ENCODE measurements at regions not wholly inside any gene's neighbourhood (a gene's known extent, or its start where the extent isn't known, plus 50 kb on each side); places are given as distances from the start of the nearest gene placed in this dataset.

- intact Hi-C loops (cut with micrococcal nuclease; ENCODE audit: unreplicated experiment): no loop called here
- DNase-seq (ENCODE audit: low spot score): no peak
- BruUV-seq (replicated peaks): no TSS peak
- no peak overlapping the region for H3K4me3 ChIP-seq (ENCODE audit: low read depth, low read length, poor library complexity, severe bottlenecking)
- H3K9me2 ChIP-seq (ENCODE audit: insufficient read depth, low read length): no peaks in the 10 kb centered on the region
- no peak overlapping the region for H2AFZ ChIP-seq (ENCODE audit: low read length)
- H3K4me2 ChIP-seq (ENCODE audit: low read length): no peak overlapping the region
- H3K36me3 ChIP-seq (ENCODE audit: insufficient read depth, low read length): no peaks in the 10 kb centered on the region
- H3K79me2 ChIP-seq (ENCODE audit: insufficient read depth, low read depth, low read length): no peaks in the 10 kb centered on the region
- no peaks in the 10 kb centered on the region for H4K20me1 ChIP-seq (ENCODE audit: insufficient read depth, low read length)
- no peaks in the 10 kb centered on the region for H3K4me1 ChIP-seq (ENCODE audit: insufficient read depth, low read length, poor library complexity, severe bottlenecking)
- ChIA-PET POLR2A (no interaction called here), CTCF (ENCODE audit: unreplicated experiment) (no interaction called here)
- no peak overlapping the region for H3K27ac ChIP-seq (ENCODE audit: low read depth, low read length, poor library complexity, severe bottlenecking)
- TF ChIP-seq CTCF (conservative IDR thresholded peaks at IDR 0.05; ENCODE audit: low read length) (no peak), EZH2phosphoT487 (IDR thresholded peaks at IDR 0.05; ENCODE audit: borderline replicate concordance, low read depth, low read length) (no peak)
- H3K9me3 ChIP-seq (ENCODE audit: low read length): no peaks in the 10 kb centered on the region
Observed at GRCh38 chr7:12754179-12754578, 66.7 kb downstream of the ARL4A start.

GRCh38 chr7:12756821-12757220, 69.4 kb downstream of the ARL4A start:
- intact Hi-C loops (cut with micrococcal nuclease; ENCODE audit: unreplicated experiment): no loop called here
- Histone ChIP-seq H4K20me1 (ENCODE audit: insufficient read depth, low read length) (no peaks in the 10 kb centered on the region), H3K4me3 (ENCODE audit: low read depth, low read length, poor library complexity, severe bottlenecking) (no peak overlapping the region), H3K4me1 (ENCODE audit: insufficient read depth, low read length, poor library complexity, severe bottlenecking) (no peaks in the 10 kb centered on the region), H2AFZ (ENCODE audit: low read length) (no peak overlapping the region), H3K4me2 (ENCODE audit: low read length) (no peak overlapping the region), H3K9me2 (ENCODE audit: insufficient read depth, low read length) (no peaks in the 10 kb centered on the region), H3K36me3 (ENCODE audit: insufficient read depth, low read length) (no peaks in the 10 kb centered on the region), H3K9me3 (ENCODE audit: low read length) (no peaks in the 10 kb centered on the region), H3K27ac (ENCODE audit: low read depth, low read length, poor library complexity, severe bottlenecking) (no peak overlapping the region), H3K79me2 (ENCODE audit: insufficient read depth, low read depth, low read length) (no peaks in the 10 kb centered on the region)
- POLR2A ChIA-PET: no interaction called here
- BruUV-seq (replicated peaks): no TSS peak
- DNase-seq (ENCODE audit: low spot score): no peak
- CTCF ChIA-PET (ENCODE audit: unreplicated experiment): no interaction called here
- TF ChIP-seq CTCF (conservative IDR thresholded peaks at IDR 0.05; ENCODE audit: low read length) (no peak), EZH2phosphoT487 (IDR thresholded peaks at IDR 0.05; ENCODE audit: borderline replicate concordance, low read depth, low read length) (no peak)

- ChIA-PET CTCF (ENCODE audit: unreplicated experiment) (no interaction called here), POLR2A (no interaction called here)
- Histone ChIP-seq H3K36me3 (ENCODE audit: insufficient read depth, low read length) (no peaks in the 10 kb centered on the region), H4K20me1 (ENCODE audit: insufficient read depth, low read length) (no peaks in the 10 kb centered on the region), H2AFZ (ENCODE audit: low read length) (no peak overlapping the region), H3K4me1 (ENCODE audit: insufficient read depth, low read length, poor library complexity, severe bottlenecking) (no peaks in the 10 kb centered on the region), H3K27ac (ENCODE audit: low read depth, low read length, poor library complexity, severe bottlenecking) (no peak overlapping the region), H3K4me3 (ENCODE audit: low read depth, low read length, poor library complexity, severe bottlenecking) (no peak overlapping the region), H3K4me2 (ENCODE audit: low read length) (no peak overlapping the region), H3K9me3 (ENCODE audit: low read length) (no peaks in the 10 kb centered on the region), H3K79me2 (ENCODE audit: insufficient read depth, low read depth, low read length) (no peaks in the 10 kb centered on the region), H3K9me2 (ENCODE audit: insufficient read depth, low read length) (no peaks in the 10 kb centered on the region)
- no peak for TF ChIP-seq CTCF (conservative IDR thresholded peaks at IDR 0.05; ENCODE audit: low read length)
- no peak for TF ChIP-seq EZH2phosphoT487 (IDR thresholded peaks at IDR 0.05; ENCODE audit: borderline replicate concordance, low read depth, low read length)
- no TSS peak for BruUV-seq (replicated peaks)
- intact Hi-C loops (cut with micrococcal nuclease; ENCODE audit: unreplicated experiment): no loop called here
- no peak for DNase-seq (ENCODE audit: low spot score)
Observed at GRCh38 chr7:12757443-12757842, 70.0 kb downstream of the ARL4A start.

Data from OCI-LY7 (cell line).